Dedifferentiated amniotic fluid mesenchymal stem cell (primary cell): ENCODE measurements at regions not wholly inside any gene's neighbourhood (a gene's known extent, or its start where the extent isn't known, plus 50 kb on each side); places are given as distances from the start of the nearest gene placed in this dataset.
A peak's percentile ranks its signal among the peaks of the same experiment; 100 is the strongest.
"Not testable (repeated sequence)": the region's sequence is repeated elsewhere in the genome, so short reads cannot be mapped to it uniquely, and the experiment has no call there.

Source experiments
- DNase-seq: peaks from one replicate; pipeline ENCODE4 v3.0.0-alpha.2; 2016; ENCODE audit errors: extremely low spot score

- no peak for DNase-seq
Observed at GRCh38 chr14:87055007-87055406, 938.0 kb downstream of the GALC start.

DNA sequence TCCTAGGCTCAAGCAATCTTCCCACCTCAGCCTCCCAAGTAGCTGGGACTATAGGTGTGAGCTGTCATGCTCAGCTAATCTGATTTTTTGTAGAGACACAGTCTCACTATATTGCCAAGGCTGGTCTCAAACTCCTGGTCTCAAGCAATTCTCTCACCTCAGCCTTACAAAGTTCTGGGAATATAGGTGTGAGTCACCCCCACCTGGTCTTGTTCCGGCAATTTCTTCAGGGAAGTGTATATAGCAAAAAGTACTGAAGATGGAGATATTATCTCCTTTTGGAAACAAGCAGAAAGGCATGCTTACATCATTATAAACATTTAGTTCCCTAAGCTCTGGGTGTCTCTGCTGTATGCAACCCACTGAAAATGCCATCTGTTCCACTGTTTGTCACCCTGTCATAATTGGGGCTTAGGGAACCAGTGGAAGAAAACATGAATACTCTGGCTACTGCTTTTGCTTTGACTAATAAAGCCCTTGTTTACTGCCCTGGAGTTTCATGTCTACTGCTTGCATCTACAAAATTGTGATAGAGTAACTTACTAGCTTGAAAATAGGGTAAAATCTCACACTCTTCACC, 940.2 kb downstream of the GALC start:
- DNase-seq = no peak

DNA sequence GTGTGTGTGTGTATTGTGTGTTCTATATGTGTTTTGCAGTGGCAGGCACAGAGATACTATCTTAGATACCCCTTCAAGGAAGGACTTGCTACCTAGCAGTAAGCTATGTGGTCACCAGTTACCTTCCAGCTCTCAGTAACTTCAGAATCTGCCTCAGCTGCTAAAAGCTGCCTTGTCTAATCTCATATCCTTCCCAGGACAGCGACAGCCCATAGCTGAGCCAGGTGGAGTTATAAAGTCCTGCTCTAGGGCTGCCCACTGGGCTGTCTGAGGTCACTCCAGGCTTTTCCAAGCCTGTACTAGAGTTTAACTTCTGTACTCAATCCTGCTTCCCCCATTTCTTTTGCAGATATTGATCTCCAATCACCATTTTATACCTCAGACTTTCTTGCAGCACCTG, 942.6 kb downstream of the GALC start:
- no peak for DNase-seq

DNA sequence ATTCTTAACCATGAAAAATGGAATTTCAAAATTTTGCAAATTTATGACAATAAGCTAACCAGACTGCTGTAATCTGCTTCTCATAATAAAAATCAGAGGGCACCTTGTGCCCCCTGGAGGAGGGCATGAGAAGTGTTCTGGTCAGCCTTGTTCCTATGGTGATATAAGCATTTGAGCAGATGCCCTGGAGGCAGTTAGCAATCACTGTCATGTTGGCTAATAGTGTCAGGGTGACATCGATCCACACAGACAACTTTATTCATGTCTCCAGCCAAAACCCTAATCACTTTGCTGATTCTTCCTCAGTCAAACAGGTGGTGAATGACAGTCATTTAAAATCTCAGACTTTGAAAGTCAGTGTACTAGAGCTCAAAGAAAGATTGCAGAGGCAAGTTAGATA, 943.0 kb downstream of the GALC start:
- peak; percentile 53 for DNase-seq

GRCh38 chr14:87046960-87047359, 946.0 kb downstream of the GALC start:
- no peak for DNase-seq

- DNase-seq = no peak
Observed at GRCh38 chr14:87045956-87046355, 947.0 kb downstream of the GALC start.

DNA sequence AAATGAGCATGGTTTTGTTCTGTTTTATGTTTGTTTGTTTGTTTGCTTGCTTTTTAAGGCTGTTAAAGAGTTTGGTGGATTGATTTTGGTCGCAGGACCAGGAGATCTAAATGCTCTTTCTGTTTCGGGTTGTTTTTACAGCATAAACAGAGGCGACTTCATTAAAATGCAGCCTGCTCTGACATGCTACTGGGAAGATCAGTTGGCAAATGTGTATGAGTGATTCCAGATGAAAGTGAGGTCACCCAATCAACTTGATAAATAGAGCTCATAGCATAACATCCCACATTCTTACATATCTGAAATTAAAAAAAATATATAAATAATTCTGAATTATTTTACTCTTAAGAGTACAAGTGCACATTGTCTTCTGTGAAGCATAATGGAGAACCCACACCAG, 947.7 kb downstream of the GALC start:
- no peak for DNase-seq

DNA sequence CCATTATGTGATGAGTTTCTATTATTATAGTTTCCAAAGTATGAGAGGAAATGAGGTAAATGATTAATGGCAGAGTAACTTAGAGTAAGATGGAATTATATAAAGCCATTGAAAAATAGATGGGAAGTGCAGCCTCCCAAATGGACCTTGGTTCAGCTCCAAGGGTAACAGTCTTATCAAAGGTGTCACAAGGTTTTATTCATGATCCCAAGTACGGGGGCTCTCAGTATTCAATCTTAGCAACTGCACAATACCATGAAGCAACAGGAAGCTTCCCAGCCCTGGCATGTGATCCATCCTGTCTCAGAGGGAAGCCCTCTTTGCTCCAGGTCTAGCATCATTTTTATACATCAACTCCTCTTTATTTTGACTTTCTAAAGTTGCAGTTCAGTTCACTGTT, 948.2 kb downstream of the GALC start:
- no peak for DNase-seq

DNA sequence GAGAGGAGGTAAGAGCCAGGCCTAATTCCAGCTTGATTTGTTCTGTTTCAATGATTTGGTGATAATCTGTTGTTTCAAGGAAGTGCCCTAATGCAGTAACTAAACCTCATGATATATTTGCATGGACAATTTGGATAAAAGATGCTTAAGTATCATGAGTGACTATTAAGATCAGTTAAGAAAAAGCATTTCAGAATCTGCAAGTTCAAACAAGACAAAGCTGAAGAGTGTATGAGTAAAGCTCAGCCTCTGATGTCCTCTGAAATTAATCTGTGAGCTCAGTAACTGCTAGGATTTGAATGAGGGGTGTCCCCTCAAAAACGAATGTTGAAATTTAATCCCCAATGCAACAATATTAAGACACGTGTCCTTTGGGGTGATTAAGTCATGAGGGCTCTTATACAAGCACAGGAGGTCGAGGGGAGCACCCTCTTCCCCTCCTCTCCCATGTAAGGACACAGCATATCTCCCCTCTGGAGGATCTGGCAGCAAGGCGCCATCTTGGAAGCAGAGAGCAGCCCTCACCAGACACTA, 949.2 kb downstream of the GALC start:
- DNase-seq = no peak

- DNase-seq = no peak
Observed at GRCh38 chr14:87042354-87042753, 950.6 kb downstream of the GALC start.

DNA sequence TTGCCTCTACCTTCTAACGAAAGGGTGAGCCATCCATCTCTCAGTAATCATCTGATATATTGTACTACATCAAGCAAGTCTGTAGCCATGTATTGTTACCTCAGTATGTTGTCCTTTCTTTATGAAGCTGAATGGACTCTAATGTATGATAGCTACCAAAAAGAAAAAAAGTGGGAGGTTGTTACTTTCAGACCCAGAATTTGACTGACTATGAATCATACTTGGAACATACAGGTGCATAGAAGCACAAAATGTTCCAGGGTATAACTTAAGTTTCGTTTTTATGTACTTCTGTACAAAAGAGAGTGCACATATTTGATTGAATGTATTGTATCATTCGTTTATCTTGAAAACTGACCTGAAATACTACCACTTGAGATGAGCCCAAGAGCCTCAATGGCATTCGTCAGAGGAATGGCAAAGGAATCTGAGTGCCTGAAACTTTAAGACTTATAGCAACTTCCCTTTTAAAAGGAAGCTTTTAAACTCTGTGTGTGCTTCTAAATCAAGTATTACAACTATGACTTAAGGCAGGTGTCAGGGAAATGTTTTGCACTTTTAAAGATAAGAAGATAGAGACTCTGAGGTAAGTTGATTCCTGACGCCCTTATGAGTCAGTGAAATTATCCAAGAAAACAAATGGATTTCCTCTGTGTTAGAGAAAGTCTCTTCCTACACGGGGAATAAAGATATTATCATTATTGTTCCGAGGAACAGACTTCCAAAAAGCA, 951.5 kb downstream of the GALC start:
- no peak for DNase-seq

DNA sequence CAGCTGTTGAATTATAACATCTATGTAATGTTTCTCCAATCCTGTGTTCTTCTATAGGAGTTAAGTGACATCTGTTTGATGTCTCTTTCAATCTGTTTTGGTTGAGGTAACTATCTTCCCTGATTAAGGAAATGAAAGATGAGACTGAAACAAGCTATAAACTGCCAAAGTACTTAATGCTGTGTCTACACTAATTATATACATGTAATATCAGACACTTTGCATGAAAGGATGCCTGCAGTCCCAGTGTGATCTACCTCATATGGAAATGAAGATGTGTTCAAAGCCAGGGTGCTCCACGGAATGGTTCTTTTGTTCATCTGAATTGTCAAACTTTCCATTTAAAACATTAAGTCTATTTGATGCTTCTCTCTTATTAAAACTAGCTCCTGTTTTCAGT, 958.3 kb downstream of the GALC start:
- no peak for DNase-seq

- no peak for DNase-seq
Observed at GRCh38 chr14:87030197-87030596, 962.8 kb downstream of the GALC start.

DNA sequence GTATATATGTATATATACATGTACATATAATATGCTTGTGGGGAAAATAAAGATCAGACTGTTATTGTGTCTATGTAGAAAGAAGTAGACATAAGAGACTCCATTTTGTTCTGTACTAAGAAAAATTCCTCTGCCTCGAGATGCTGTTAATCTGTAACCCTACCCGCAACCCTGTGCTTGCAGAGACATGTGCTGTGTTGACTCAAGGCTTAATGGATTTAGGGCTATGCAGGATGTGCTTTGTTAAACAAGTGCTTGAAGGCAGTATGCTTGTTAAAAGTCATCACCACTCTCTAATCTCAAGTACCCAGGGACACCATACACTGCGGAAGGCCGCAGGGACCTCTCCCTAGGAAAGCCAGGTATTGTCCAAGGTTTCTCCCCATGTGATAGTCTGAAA, 972.9 kb downstream of the GALC start:
- DNase-seq = not testable (repeated sequence)

DNA sequence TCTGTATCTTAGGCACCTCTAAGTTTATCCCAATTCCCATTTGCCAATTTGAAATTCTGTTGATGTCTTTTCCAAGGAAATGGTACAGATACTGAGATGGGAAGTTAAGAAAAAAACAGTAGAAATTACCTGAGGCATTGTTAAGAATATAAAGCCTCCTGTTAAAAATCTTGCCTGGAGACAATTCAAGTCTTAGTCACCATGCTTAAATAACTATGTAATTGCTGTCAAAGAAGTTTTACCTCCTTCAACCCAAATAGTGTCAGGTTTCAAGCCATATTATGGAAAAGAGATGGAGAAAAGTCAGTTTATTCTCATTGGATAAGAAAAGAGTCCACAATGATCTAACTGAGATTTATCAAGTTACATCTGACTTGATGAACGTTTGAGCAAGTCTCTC, 974.7 kb downstream of the GALC start:
- no peak for DNase-seq

- DNase-seq = no peak
Observed at GRCh38 chr14:87017335-87017734, 975.6 kb downstream of the GALC start.

DNA sequence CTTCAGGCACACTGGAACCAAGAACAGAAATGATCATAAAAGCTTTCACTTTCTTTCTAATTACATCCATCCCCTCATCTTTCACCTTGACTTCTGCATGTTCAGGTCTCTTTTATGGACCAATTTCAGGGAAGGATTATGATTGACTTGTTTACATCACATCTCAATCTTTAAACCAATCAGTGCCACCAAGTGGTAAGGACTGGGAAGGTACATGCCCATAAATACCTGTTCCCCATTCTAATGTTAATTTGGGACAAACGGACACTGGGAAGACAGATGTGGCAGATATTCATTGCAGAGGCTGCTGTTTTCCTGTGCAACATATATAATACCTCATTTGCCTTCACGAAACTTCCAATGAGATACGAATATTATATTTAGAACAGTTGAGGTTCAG, 978.1 kb downstream of the GALC start:
- DNase-seq = no peak

DNA sequence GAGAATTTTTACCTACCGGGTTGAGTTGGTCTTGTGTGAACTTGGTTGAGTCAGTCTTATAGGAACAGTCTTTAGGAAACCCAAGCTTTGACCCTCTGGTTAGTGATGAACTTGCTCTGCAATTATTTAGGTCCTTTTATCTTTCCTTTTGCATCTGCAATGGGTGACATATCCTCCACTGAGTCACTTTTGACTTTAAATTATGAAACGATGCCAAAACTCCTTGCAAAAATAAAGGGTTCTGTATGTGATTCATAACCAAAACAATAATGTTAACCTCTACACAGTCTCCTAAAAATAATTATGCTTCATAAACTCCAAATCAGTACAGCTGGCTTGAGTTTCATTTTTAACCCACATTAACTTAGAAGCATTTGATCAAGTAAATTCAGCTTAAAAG, 979.4 kb downstream of the GALC start:
- peak; percentile 64 for DNase-seq

DNA sequence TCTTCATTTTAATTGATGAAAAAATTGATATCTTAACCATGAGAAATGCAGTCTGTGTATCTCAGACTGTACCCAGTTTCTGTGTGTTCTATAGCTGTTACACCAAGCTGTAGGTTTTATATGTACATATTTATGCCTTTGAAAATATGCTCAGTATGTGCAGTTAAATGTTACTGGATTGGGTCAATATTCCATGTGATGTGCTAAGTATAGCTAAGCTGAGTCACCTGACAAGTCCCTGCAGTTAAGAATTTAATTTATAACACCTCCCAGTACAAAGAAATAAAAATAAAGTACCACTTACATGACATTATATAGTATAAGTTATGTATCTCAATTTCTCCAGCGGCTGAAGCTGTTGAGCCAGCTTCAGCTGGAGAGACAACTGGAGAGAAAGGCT, 984.0 kb downstream of the GALC start:
- DNase-seq = no peak

DNA sequence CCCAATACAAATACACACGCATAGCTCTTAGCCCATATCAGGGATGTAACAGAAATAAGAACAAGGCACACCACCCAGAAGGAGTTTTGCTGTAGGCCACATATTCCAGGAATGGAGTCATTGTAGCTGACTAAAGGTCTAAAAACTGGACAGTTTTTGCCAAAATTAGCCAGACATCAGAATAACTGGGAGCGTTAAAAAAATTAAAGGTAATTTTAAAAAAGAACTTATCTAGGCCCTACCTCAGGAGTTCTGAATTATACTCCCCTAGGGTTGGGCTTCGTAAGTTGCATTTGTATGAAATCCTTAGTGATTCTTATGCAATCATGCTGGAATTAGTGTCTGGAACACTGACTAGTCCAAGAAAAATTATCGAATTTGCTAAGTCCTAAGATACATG, 987.7 kb downstream of the GALC start:
- DNase-seq = peak; percentile 38

DNA sequence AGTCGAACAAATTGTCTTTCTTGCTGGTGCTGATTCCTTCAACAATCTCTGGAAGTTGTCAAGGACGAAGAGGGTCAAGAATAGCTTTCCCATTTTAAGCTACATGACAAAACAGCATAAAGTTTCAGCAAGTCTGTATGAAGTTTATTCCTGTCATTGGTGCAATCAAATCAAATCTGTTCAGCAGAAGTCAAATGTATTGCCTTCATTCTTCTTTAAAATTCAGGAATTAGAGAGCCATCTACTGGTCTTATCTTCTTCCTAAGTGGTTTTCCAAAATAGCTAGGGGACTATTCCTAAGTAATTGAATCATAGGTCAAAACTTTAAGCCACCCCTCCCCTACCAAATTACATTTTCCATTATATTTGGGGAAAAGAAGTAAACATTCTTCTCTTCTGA, 990.2 kb downstream of the GALC start:
- DNase-seq = peak; percentile 60

DNA sequence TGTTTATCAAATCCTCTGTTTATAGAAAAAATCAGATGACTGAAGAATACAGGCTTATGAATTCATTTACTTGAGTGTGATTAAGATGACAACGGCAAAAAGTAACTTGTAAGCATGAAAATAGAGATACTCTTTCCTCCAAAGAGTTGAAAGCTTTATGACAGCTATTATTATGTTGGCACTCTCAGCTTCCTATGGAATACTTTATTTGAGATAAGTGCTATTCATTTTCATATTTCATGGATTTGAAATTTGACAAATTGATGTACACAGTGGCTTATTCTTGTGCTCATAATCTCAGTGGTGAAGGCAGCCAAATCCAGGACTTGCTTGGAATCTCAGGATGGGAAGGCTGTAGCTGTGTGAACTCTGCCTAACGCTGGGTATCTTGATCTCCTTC, 991.6 kb downstream of the GALC start:
- no peak for DNase-seq

DNA sequence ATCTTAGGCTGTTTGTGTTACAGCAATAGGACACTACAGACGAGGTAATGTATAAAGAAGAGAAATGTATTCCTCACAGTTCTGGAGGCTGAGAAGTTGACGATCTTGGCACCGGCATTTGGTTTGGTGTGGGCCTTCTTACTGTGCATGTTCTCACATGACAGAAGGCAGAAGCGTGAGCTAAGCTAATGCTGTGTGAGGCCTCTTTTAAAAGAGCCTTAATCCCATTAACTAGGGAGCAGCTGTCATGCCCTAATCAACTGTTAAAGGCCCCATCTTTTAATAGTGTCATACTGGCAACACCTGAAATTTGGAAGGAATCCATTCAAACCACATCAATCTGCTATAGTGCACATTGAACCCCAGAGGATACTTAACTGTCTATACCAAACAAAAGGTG, 992.9 kb downstream of the GALC start:
- DNase-seq = no peak

- peak; percentile 62 for DNase-seq
Observed at GRCh38 chr14:86999036-86999435, 993.9 kb downstream of the GALC start.
